HUES48 (cell line): ENCODE measurements at regions not wholly inside any gene's neighbourhood (a gene's known extent, or its start where the extent isn't known, plus 50 kb on each side); places are given as distances from the start of the nearest gene placed in this dataset.

ENCODE experiments used
- H3K27ac ChIP-seq: one replicate; pipeline ENCODE4 v1.7.0; 2013; ENCODE audit warnings: low read depth, low read length, inconsistent platforms
- H3K27me3 ChIP-seq: 2 replicates; pipeline ENCODE4 v1.6.1; 2013; ENCODE audit warnings: mild to moderate bottlenecking, low read length; ENCODE audit not compliant: control insufficient read depth, insufficient read depth
- H3K36me3 ChIP-seq: 2 replicates; pipeline ENCODE4 v1.6.1; 2013; ENCODE audit warnings: low read length; ENCODE audit not compliant: control insufficient read depth, insufficient read depth
- H3K4me1 ChIP-seq: 2 replicates; pipeline ENCODE4 v1.6.1; 2013; ENCODE audit warnings: mild to moderate bottlenecking, low read length; ENCODE audit not compliant: control insufficient read depth, insufficient read depth
- H3K4me3 ChIP-seq: 2 replicates; pipeline ENCODE4 v1.5.1; 2013; ENCODE audit warnings: mild to moderate bottlenecking, low read depth, low read length
- H3K9ac ChIP-seq: 2 replicates; pipeline ENCODE4 v1.6.1; 2013; ENCODE audit warnings: mild to moderate bottlenecking, low read depth, low read length, moderate library complexity
- H3K9me3 ChIP-seq: 2 replicates; pipeline ENCODE4 v1.6.1; 2013; ENCODE audit warnings: low read length; ENCODE audit not compliant: control insufficient read depth, insufficient read depth

- Histone ChIP-seq H3K4me3 (no peak overlapping the region), H3K36me3 (no peaks in the 10 kb centered on the region), H3K4me1 (no peaks in the 10 kb centered on the region), H3K27ac (no peak overlapping the region), H3K9me3 (no peaks in the 10 kb centered on the region), H3K27me3 (no peaks in the 10 kb centered on the region), H3K9ac (no peak overlapping the region)
These were observed 169.2 kb downstream of the NFKBIZ start for GRCh38 chr3:102018551-102018950.

- H3K9me3 ChIP-seq, result no peaks in the 10 kb centered on the region
- H3K4me3 ChIP-seq, result no peak overlapping the region
- no peak overlapping the region for H3K9ac ChIP-seq
- H3K4me1 ChIP-seq, result no peaks in the 10 kb centered on the region
- H3K27me3 ChIP-seq, result no peaks in the 10 kb centered on the region
- H3K27ac ChIP-seq, result no peak overlapping the region
- H3K36me3 ChIP-seq, result no peaks in the 10 kb centered on the region
These were observed 171.4 kb downstream of the NFKBIZ start for GRCh38 chr3:102020735-102021134.

GRCh38 chr3:102024270-102024904 lies 175.1 kb downstream of the NFKBIZ start:
- H3K9ac ChIP-seq, result no peak overlapping the region
- no peaks in the 10 kb centered on the region for H3K36me3 ChIP-seq
- no peak overlapping the region for H3K27ac ChIP-seq
- H3K9me3 ChIP-seq, result no peaks in the 10 kb centered on the region
- H3K4me3 ChIP-seq, result no peak overlapping the region
- no peaks in the 10 kb centered on the region for H3K27me3 ChIP-seq
- H3K4me1 ChIP-seq, result no peaks in the 10 kb centered on the region

DNA sequence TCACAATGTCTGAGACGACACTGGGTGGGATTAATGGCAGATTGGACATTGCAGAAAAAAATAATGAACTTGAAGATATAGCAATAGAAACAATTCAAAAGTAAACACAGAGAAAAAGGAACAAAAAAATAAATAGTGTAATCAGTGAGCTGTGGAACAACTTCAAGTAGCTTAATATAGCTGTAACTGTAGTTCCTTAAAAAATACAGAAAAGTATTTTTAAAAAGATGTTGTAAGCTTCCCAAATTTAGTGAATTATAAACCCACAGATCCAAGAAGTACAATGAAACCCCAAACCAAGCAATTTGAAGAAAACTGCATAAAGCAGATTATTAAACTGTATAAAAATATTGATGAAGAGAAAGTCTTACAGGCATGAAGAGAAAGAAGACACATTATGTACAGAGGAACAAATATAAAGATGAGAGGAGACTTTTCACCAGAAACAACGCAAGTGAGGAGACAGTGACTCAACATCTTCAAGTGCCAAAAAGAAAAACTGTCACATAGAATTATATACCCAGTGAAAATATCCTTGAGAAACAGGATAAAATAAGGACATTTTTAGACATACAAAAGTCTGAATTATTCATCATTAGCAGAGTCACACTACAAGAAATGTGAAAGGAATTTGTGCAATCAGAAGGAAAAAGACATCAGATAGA lies 176.4 kb downstream of the NFKBIZ start:
- Histone ChIP-seq H3K4me1 (no peaks in the 10 kb centered on the region), H3K4me3 (no peak overlapping the region), H3K9ac (no peak overlapping the region)

GRCh38 chr3:102026656-102027055 lies 177.3 kb downstream of the NFKBIZ start:
- Histone ChIP-seq H3K4me1 (no peaks in the 10 kb centered on the region), H3K36me3 (no peaks in the 10 kb centered on the region), H3K27me3 (no peaks in the 10 kb centered on the region), H3K9ac (no peak overlapping the region), H3K4me3 (no peak overlapping the region), H3K9me3 (no peaks in the 10 kb centered on the region), H3K27ac (no peak overlapping the region)

More for the DNA sequence above, 176.4 kb downstream of the NFKBIZ start:
- H3K36me3 ChIP-seq, result no peaks in the 10 kb centered on the region
- no peaks in the 10 kb centered on the region for H3K27me3 ChIP-seq
- no peaks in the 10 kb centered on the region for H3K9me3 ChIP-seq
- H3K27ac ChIP-seq, result no peak overlapping the region

GRCh38 chr3:102030661-102031060 lies 181.3 kb downstream of the NFKBIZ start:
- Histone ChIP-seq H3K27ac (no peak overlapping the region), H3K4me3 (no peak overlapping the region), H3K9me3 (no peaks in the 10 kb centered on the region), H3K36me3 (no peaks in the 10 kb centered on the region), H3K4me1 (no peaks in the 10 kb centered on the region), H3K9ac (no peak overlapping the region), H3K27me3 (no peaks in the 10 kb centered on the region)

- Histone ChIP-seq H3K36me3 (no peaks in the 10 kb centered on the region), H3K4me3 (no peak overlapping the region), H3K9ac (no peak overlapping the region), H3K9me3 (no peaks in the 10 kb centered on the region), H3K27me3 (no peaks in the 10 kb centered on the region), H3K4me1 (no peaks in the 10 kb centered on the region), H3K27ac (no peak overlapping the region)
These were observed 182.5 kb downstream of the NFKBIZ start for GRCh38 chr3:102031834-102032233.

DNA sequence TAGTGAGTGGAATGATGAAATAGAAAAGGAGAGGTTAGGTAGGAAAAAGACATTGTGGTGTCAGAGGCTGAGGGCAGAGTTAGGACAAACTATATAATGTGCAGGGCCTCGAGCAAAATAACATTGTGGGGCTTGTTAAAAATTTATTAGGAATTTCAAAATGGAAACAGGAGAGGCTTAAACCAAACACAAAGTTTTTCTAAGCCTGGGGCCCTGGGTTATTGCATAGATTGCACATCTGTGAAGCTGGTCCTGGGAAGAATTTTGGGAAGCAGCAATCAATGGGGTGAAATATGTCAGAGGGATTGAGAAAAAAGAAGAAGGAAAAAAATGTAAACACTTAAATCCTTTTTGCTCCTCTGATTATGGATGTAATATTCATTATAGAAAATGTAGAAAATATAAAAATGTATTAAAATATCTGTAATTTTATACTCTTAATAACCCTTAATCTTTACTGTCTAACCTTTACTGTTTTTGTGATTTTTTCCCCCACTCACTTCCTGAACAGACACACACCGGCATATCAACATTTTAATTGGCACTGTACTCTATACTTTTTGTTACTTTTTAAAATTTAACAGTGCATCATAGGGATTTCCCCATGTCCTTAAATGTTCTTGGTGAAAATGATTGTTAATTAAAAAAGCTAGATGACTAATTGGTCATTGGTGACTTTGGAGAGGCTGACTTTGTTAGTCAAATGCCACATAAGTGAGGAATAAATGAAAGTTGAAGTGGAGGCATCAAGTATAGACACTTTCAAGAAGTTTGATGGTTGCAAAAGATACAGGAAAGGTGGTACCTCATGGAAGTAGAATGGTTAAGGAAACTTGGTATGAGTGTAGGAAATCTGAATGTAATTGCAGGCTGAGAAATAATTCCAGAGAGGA lies 183.4 kb downstream of the NFKBIZ start:
- Histone ChIP-seq H3K4me3 (no peak overlapping the region), H3K27ac (no peak overlapping the region), H3K9ac (no peak overlapping the region), H3K9me3 (no peaks in the 10 kb centered on the region), H3K36me3 (no peaks in the 10 kb centered on the region), H3K4me1 (no peaks in the 10 kb centered on the region), H3K27me3 (no peaks in the 10 kb centered on the region)

DNA sequence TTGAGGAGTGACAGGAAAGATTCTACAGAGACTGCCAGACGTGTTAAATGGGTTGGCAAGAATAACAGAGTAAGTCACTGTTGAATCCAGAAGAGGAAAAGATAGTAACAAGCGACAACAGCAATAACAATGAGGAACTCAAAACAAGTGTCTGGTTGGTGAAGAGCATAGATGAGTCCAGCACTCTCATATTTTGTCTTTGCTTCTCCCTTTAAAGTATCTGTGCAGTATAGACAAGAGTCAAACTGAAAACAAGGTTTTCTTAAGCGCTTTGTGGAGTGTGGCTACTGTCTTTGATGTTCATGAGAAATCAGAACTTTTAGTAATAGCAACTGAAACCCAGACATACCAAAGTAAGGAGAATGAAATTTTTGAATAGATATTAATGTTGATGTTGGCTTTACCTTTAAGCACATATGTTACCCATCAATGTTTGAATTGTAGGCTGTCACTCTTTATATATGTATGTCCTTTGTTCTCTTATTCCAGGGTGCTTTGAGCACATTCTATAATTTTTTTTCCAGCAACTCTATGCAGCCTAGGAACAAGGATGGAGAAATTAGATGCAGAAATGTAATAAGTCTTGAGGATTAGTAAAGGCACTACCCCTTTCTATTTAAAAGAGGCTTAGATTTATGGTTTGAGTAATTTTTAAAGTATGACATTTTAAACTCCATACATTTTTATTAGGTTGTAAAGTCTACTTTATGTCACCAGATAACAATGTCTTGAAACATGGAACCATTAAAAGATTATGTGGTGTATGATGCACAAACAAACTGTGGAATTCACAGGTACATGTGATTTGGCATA lies 185.5 kb downstream of the NFKBIZ start:
- H3K27ac ChIP-seq, result no peak overlapping the region
- H3K4me1 ChIP-seq, result no peaks in the 10 kb centered on the region
- H3K27me3 ChIP-seq, result no peaks in the 10 kb centered on the region
- H3K4me3 ChIP-seq, result no peak overlapping the region
- peaks cover 8% of the 10 kb centered on the region; the same call in 1 of the 2 replicates for H3K9me3 ChIP-seq
- H3K9ac ChIP-seq, result no peak overlapping the region
- H3K36me3 ChIP-seq, result no peaks in the 10 kb centered on the region

DNA sequence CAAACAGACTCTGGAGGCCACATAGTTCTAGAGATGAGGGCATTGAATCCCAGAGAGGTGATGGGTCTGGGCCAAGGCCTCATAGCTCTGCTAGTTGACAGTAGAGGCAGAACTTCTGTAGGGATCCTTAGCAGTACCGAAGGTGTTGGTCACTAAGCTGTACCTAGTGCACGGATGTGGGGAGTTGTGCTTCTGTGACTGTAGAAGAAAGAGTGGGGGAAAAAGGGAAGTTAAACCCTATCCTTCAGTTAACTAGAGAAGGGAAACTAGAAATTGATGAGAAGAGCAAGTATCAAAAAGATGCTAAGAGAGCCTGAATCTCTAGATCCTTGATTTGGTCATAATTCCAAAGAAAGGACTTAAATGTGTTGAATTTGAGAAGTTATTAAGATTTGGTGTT lies 186.7 kb downstream of the NFKBIZ start:
- H3K27me3 ChIP-seq, result no peaks in the 10 kb centered on the region
- no peak overlapping the region for H3K4me3 ChIP-seq
- H3K36me3 ChIP-seq, result no peaks in the 10 kb centered on the region
- no peaks in the 10 kb centered on the region for H3K4me1 ChIP-seq
- H3K9ac ChIP-seq, result no peak overlapping the region
- H3K27ac ChIP-seq, result no peak overlapping the region
- H3K9me3 ChIP-seq, result peaks cover 8% of the 10 kb centered on the region; the same call in 1 of the 2 replicates
